Hepatocyte (in vitro differentiated cells): ENCODE measurements at regions not wholly inside any gene's neighbourhood (a gene's known extent, or its start where the extent isn't known, plus 50 kb on each side); places are given as distances from the start of the nearest gene placed in this dataset.
A peak's percentile ranks its signal among the peaks of the same experiment; 100 is the strongest.

ENCODE experiments used
- CTCF ChIP-seq: fragments of 200-600 bp; sonication (generic); IDR thresholded peaks from 2 replicates; pipeline ENCODE4 v1.5.1; 2016; ENCODE audit warnings: antibody characterized with exemption, mild to moderate bottlenecking; ENCODE audit not compliant: poor library complexity
- EZH2phosphoT487 ChIP-seq: fragments of 200-600 bp; sonication (generic); IDR thresholded peaks from one replicate; pipeline ENCODE4 v1.6.1; 2018; ENCODE audit warnings: antibody characterized with exemption, mild to moderate bottlenecking, low read depth, moderate library complexity; ENCODE audit not compliant: unreplicated experiment, severe bottlenecking

- peak; percentile 70 for TF ChIP-seq CTCF
- no peak for TF ChIP-seq EZH2phosphoT487
Observed at GRCh38 chr4:167290678-167291077, 56.4 kb upstream of the SPOCK3 start.
